ENCODE measurements at regions not wholly inside any gene's neighbourhood (a gene's known extent, or its start where the extent isn't known, plus 50 kb on each side); places are given as distances from the start of the nearest gene placed in this dataset.

DNA sequence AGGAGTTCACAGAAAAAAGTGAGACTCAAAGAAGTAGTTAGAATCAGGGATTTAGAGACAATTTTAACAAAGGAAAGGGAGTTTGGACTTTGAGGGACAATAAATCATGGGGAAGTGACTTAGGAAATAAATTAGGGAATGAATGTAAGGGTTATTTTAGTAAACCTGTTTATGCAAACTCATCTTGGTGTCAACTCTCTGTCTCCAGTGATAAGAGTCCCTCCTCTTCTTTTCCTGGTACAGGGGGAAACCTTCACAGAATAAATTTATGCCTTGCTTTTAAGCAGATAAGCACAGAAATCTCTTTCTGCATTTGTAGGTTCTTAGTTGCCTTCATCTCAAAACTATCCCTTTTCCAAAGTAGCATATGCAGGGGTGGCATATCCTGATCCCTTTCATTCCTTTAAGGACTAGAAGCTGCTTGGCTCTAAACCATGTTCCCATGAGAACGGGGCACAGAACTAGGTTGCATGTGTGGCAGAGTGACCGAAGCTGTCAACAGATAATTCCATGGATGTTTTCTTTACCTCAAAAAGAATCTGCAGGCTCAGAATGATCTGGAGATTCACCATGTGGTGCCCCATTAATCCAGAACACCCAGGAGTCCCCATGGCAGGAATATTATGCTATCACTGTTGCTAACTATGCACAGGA is 155.4 kb downstream of the ZNF648 start:
- Histone ChIP-seq H3K79me2 (ENCODE audit: insufficient read depth, low read length) (no peaks in the 10 kb centered on the region), H4K20me1 (ENCODE audit: control insufficient read depth, insufficient read depth, insufficient read length) (no peaks in the 10 kb centered on the region), H3K56ac (ENCODE audit: insufficient read length, low read depth, low read length) (no peak overlapping the region), H4K91ac (ENCODE audit: insufficient read length, low read depth, low read length) (no peak overlapping the region), H3K9me3 (ENCODE audit: control insufficient read depth, low read depth, low read length) (no peaks in the 10 kb centered on the region), H3K4me1 (ENCODE audit: insufficient read depth, low read length) (no peaks in the 10 kb centered on the region), H3K27me3 (ENCODE audit: insufficient read depth, low read length) (no peaks in the 10 kb centered on the region), H3T11ph (ENCODE audit: low read length) (no peak overlapping the region), H2AFZ (ENCODE audit: low read length) (no peak overlapping the region), H3K23ac (ENCODE audit: insufficient read length, low read depth, low read length) (no peak overlapping the region), H2BK5ac (ENCODE audit: insufficient read length, low read length) (no peak overlapping the region), H2AK5ac (ENCODE audit: insufficient read length, low read length) (no peak overlapping the region), H2BK15ac (ENCODE audit: low read depth, low read length) (no peak overlapping the region), H2BK12ac (ENCODE audit: insufficient read length, low read depth, low read length) (no peak overlapping the region), H3K18ac (ENCODE audit: insufficient read length, low read depth, low read length) (no peak overlapping the region), H3K9ac (ENCODE audit: extremely low read depth, insufficient read length, low read length) (no peak overlapping the region), H3K23me2 (ENCODE audit: insufficient read length, low read depth, low read length, poor library complexity, severe bottlenecking) (no peaks in the 10 kb centered on the region), H3K4ac (ENCODE audit: low read depth, low read length) (no peak overlapping the region), H4K8ac (replicated peaks; ENCODE audit: insufficient read length, low read depth, low read length) (no peak overlapping the region), H2BK20ac (ENCODE audit: low read depth, low read length, poor library complexity, severe bottlenecking) (no peak overlapping the region), H3K79me1 (ENCODE audit: insufficient read depth, low read depth, low read length, poor library complexity, severe bottlenecking) (no peaks in the 10 kb centered on the region), H4K5ac (ENCODE audit: insufficient read length, low read depth, low read length) (no peak overlapping the region), H3K14ac (ENCODE audit: insufficient read depth, low read length) (no peak overlapping the region), H2BK120ac (ENCODE audit: low read depth, low read length, poor library complexity, severe bottlenecking) (no peak overlapping the region), H3K4me2 (ENCODE audit: insufficient read depth, insufficient read length, low read length) (no peak overlapping the region), H3K27ac (ENCODE audit: insufficient read length, low read depth, low read length) (no peak overlapping the region)
- no peak for DNase-seq
- Mint-ChIP-seq H3K36me3 (ENCODE audit: insufficient read depth in 1 of 3, low read depth in 3 of 3) (no peaks in the 10 kb centered on the region), H3K9me3 (0 out of 5 replicates have a peak, but pooled peaks cover 0 to 2% of the 10 kb centered on the region in 2 experiments), H3K27ac (no peak overlapping the region), H3K27me3 (ENCODE audit: low read depth) (peaks cover 19% of the 10 kb centered on the region), H3K4me1 (no peaks in the 10 kb centered on the region), H3K4me3 (no peak overlapping the region)
- WGBS (ENCODE audit: extremely low coverage, insufficient read length, low lambda C conversion rate) = no CpG with 5 or more reads among the region's 2 CpGs
- TF ChIP-seq CTCF (conservative IDR thresholded peaks at IDR 0.05) = no peak
